HK-2 (cell line): ENCODE measurements at regions not wholly inside any gene's neighbourhood (a gene's known extent, or its start where the extent isn't known, plus 50 kb on each side); places are given as distances from the start of the nearest gene placed in this dataset.

Experiments used
- DNase-seq: peaks from one replicate; pipeline ENCODE4 v3.0.0-alpha.2; 2018; ENCODE audit not compliant: unreplicated experiment

DNA sequence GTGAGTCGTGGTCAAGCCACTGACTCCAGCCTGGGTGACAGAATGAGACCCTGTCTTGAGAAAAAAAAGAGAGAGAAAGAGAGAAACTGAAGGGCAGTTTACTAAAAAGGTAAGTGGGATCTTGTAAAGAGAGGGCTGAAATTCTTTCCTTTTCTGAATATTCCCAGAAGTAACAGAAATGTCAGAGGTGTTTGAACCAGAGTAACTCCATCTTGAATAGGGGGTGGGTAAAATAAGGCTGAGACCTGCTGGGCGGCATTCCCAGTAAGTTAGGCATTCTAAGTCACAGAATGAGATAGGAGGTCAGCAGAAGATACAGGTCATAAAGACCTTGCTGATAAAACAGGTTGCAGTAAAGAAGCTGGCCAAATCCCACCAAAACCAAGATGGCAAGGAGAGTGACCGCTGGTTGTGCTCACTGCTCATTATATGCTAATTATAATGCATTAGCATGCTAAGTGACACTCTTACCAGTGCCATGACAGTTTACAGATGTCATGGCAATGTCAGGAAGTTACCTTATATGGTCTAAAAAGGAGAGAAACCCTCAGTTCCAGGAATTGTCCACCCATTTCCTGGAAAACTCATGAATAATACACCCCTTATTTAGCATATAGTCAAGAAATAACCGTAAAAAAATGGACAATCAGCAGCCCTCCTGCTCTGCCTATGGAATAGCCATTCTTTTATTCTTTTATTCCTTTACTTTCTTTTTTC lies 1334.3 kb upstream of the ZEB2 start:
- DNase-seq, result no peak

- no peak for DNase-seq
Observed at GRCh38 chr2:145851730-145852129, 1331.8 kb upstream of the ZEB2 start.

GRCh38 chr2:145849466-145849865 lies 1329.5 kb upstream of the ZEB2 start:
- no peak for DNase-seq

DNA sequence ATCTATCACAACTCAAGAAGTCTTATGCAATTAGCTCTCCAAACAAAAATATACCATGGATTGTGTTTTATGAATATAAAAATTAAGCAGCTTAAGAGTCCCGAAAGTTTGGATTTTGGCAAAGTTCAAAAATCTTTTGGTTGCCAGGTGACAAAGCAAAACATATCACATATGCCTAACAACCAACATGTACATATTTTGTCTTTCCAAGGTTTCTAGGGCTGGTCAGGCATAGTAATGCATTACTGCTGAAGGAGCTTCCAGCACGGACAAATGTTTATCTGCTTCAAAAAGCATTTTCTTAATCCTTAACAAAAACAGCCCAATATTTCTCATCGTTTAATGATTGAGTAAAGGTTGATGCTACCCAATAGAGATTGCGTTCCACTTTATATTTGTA lies 1327.1 kb upstream of the ZEB2 start:
- DNase-seq, result no peak

- no peak for DNase-seq
Observed at GRCh38 chr2:145845923-145846322, 1326.0 kb upstream of the ZEB2 start.

- DNase-seq, result no peak
Observed at GRCh38 chr2:145845207-145845894, 1325.4 kb upstream of the ZEB2 start.

GRCh38 chr2:145841973-145842372 lies 1322.1 kb upstream of the ZEB2 start:
- no peak for DNase-seq

DNA sequence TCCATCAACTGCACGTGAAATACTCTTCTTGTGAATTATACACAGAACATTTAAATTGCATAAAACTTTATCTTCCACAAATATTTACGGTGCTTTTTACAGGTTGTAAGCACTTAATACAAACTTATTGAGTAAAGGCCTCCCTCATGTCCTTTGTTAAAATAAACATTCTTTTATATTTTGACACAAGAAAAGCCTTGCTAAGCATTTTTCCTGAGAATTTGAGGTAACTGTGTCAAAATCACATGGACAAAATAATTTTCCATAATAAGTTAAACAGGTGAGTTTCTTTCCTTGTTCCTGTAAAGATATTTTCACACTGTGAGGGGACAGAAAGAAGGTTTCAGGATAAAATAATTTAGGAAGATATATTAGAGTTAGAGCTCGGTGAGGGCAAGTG lies 1317.1 kb upstream of the ZEB2 start:
- DNase-seq, result no peak

DNA sequence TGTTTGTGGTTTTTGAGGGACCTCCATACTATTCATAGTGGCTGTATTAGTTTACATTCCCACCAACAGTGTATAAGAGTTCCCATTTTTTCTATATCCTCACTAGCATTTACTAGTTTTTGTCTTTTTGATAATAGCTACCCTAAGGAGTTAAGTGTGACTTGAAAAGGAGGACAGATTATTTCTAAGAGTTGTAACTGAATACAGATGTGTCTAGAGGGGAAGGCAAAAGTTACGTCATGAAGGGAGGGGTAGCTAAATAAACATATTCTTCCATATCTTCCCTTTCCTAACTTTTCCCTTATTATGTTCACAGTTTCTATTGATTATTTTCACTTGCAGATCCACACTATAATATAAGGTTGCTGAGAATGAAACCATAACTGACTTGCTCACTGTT lies 1315.7 kb upstream of the ZEB2 start:
- DNase-seq, result no peak

DNA sequence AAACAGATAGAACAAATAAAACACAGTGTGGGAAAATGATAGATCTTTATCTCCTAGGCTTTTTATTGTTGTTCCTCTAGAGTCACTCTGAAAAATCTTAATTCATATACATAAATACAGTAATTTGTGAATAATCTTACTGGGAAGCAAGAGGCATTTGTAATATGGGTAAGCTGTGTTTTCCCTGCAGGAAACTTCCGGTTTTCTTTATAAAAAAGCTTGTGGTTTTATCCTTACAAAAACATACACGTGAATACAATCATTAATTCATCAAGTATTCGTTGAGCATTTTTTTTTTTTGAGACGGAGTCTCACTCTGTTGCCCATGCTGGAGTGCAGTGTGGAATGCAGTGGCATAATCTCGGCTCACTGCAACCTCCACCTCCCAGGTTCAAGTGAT lies 1312.8 kb upstream of the ZEB2 start:
- DNase-seq, result no peak

GRCh38 chr2:145829931-145830330 lies 1310.0 kb upstream of the ZEB2 start:
- DNase-seq, result no peak

- no peak for DNase-seq
Observed at GRCh38 chr2:145827235-145827634, 1307.3 kb upstream of the ZEB2 start.

DNA sequence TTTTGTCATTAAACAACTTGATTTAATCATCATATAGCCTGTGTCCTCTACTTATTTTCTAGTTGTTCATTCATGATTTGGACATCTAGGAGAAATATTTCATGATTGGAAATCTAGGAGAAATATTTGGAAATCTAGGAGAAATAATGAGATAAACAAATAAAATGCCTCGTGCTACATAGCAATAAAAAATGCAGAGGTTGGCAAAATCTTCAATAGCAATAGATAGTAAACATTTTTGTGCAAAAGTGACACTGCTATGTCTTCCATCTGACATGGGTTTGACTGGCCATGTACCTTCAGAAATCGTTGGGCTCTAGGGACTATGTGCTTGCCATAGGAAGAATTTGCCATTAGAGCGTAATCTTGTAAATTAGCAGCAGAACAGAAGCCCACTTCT lies 1304.5 kb upstream of the ZEB2 start:
- no peak for DNase-seq

GRCh38 chr2:145822892-145823534 lies 1303.1 kb upstream of the ZEB2 start:
- no peak for DNase-seq

DNA sequence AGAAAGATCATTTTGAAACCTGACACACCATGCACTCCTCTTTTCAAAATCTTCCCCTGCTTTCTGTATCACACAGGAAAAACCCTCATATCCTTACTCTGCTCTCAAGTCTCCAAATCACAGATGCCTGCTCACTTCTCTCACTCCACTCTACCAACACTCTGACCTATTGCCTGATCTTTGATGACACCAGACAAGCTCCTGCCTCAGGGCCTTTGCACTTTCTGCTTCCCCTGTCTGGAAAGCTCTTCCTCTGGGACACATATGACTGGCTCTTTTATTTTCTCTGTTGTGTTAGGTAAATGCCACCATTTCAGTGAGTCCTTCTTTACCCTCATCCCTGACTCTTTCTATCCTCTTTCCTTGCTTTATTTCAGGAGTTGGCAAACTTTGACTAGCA lies 1300.7 kb upstream of the ZEB2 start:
- no peak for DNase-seq

DNA sequence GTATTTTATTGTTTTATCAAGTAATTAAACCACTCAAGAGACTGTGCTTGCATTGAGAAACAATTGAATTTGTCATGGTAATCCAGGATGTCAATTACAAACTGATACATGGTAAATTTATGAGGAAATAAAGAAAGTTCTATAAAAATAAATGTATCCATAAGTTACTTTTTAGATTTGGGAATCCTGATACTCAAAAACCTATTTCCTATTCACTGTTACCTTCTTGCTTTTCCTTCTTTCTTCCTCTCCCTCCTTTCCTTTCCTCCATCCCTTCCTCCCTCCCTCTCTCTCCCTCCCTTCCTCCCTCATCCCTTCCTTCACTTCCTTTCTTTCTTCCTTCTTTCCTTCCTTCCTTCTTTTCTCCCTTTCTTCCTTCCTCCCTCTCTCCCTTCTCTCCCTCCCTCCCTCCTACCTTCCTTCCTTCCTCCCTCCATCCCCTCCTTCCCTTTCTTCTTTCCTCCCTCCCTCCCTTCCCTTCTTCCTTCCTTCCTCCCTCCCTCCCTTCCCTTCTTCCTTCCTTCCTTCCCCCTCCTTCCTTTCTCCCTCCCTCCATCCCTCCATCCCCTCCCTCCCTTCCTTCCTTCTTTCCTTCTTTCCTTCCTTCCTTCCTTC lies 1299.1 kb upstream of the ZEB2 start:
- no peak for DNase-seq

GRCh38 chr2:145815933-145816332 lies 1296.0 kb upstream of the ZEB2 start:
- no peak for DNase-seq

GRCh38 chr2:145813481-145813880 lies 1293.6 kb upstream of the ZEB2 start:
- DNase-seq, result no peak

DNA sequence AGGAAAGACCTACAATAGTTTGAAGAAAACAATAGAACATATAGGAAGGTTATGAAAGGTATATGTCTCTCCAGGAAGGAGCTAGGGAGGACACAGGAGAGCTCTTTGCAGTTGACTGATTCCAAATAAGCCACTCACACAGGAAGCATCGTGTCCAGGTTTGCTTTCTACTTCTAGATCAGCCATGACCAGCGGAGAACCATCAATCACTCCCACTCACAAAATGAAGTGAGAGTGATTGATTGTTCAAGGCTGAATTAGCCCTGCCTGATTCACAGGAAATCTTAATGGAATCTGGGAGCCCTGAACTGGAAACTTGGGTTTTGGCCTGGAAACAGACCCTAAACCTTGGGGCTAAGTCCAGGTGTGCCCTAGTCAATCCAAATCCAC lies 1292.2 kb upstream of the ZEB2 start:
- no peak for DNase-seq

GRCh38 chr2:145811276-145812164 lies 1291.6 kb upstream of the ZEB2 start:
- no peak for DNase-seq

GRCh38 chr2:145807968-145808367 lies 1288.0 kb upstream of the ZEB2 start:
- no peak for DNase-seq

DNA sequence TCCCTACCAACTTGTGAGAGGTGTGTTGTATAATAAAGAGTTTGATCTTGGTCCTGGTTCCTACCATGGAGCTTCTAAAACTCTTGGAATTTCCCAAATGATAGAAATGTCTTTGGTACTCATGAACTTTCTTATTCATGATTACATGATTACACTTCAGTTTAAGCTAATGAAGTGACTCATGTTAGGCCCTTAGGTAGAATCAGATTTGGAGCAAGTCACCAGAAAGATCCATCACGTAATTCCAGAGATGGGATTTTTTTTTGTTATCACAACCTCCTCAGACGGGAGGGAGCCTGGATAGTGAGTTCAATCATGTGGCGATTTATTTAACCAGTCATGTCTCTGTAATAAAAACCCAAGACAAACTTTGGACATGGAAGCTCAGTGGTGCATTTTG lies 1287.6 kb upstream of the ZEB2 start:
- DNase-seq, result no peak
